ENCODE measurements at regions not wholly inside any gene's neighbourhood (a gene's known extent, or its start where the extent isn't known, plus 50 kb on each side); places are given as distances from the start of the nearest gene placed in this dataset.

GRCh38 chr4:175882891-175883290, 70.8 kb upstream of the GPM6A start:
- Histone ChIP-seq H3K4me1 (ENCODE audit: control insufficient read depth in 1 of 2, insufficient read depth in 2 of 2, low read length in 2 of 2) (no peaks in the 10 kb centered on the region), H3K9me2 (ENCODE audit: insufficient read depth) (no peaks in the 10 kb centered on the region; the same call in 1 of the 2 replicates), H3K27me3 (ENCODE audit: insufficient read depth, low read length) (no peaks in the 10 kb centered on the region), H3K27ac (ENCODE audit: low read depth, low read length) (no peak overlapping the region), H3K9ac (ENCODE audit: low read length) (no peak overlapping the region), H4K20me1 (ENCODE audit: insufficient read depth) (no peaks in the 10 kb centered on the region), H3K4me3 (replicated peaks in 1 of 2; ENCODE audit: low read depth in 1 of 2, low read length in 2 of 2) (no peak overlapping the region), H3K9me3 (ENCODE audit: control insufficient read depth in 1 of 2, insufficient read depth in 1 of 2, low read depth in 1 of 2, low read length in 2 of 2) (no peaks in the 10 kb centered on the region), H3K36me3 (ENCODE audit: control insufficient read depth in 1 of 2, insufficient read depth in 2 of 2, low read length in 2 of 2) (no peaks in the 10 kb centered on the region), H3K4me2 (ENCODE audit: low read length) (no peak overlapping the region), H2AFZ (ENCODE audit: low read depth, low read length, poor library complexity, severe bottlenecking) (no peak overlapping the region), H3K79me2 (ENCODE audit: insufficient read depth, low read length) (no peaks in the 10 kb centered on the region)
- POLR2A ChIA-PET: no interaction called here
- RAD21 ChIA-PET (ENCODE audit: low non-redundant PET in 1 of 2, low total read pairs in 2 of 2, uncharacterized antibody in 2 of 2, unreplicated experiment in 2 of 2): no interaction called here
- CTCF ChIA-PET: no interaction called here
- ATAC-seq (no peak), DNase-seq (ENCODE audit: low read depth, low spot score) (no peak)
- intact Hi-C loops (cut with micrococcal nuclease): no loop called here
- BruUV-seq (replicated peaks): no TSS peak
- TF ChIP-seq EZH2phosphoT487 (IDR thresholded peaks at IDR 0.05; ENCODE audit: borderline replicate concordance) (no peak), POLR2A (IDR thresholded peaks at IDR 0.05; ENCODE audit: borderline replicate concordance, extremely low read depth, insufficient read depth, insufficient read length) (no peak), ZNF274 (IDR thresholded peaks at IDR 0.05; ENCODE audit: low read depth, low read length) (no peak), REST (IDR thresholded peaks at IDR 0.05; ENCODE audit: low read depth) (no peak), CTCF (IDR thresholded peaks at IDR 0.05 in 2 of 3, conservative IDR thresholded peaks at IDR 0.05 in 1 of 3; ENCODE audit: borderline replicate concordance in 1 of 3, insufficient read depth in 1 of 3, low read depth in 2 of 3, low read length in 2 of 3) (no peak), YY1 (IDR thresholded peaks at IDR 0.05; ENCODE audit: extremely low read depth, insufficient replicate concordance, low read depth, low read length) (no peak), SP1 (IDR thresholded peaks at IDR 0.05; ENCODE audit: low read depth) (no peak), ZBTB33 (IDR thresholded peaks at IDR 0.05; ENCODE audit: extremely low read depth, insufficient replicate concordance, low read length) (no peak), EGR1 (IDR thresholded peaks at IDR 0.05; ENCODE audit: low read depth) (no peak), ELF1 (IDR thresholded peaks at IDR 0.05; ENCODE audit: borderline replicate concordance, low read depth) (no peak), CBX3 (IDR thresholded peaks at IDR 0.05; ENCODE audit: low read depth) (no peak), SIN3A (IDR thresholded peaks at IDR 0.05; ENCODE audit: low read depth) (no peak), CEBPB (IDR thresholded peaks at IDR 0.05; ENCODE audit: low read depth) (no peak), TCF7L2 (IDR thresholded peaks at IDR 0.05; ENCODE audit: borderline replicate concordance, extremely low read depth, insufficient read depth, insufficient read length) (no peak), ZFX (IDR thresholded peaks at IDR 0.05) (no peak), ATF3 (IDR thresholded peaks at IDR 0.05) (no peak)
